Islet precursor cell (in vitro differentiated cells): ENCODE measurements at regions not wholly inside any gene's neighbourhood (a gene's known extent, or its start where the extent isn't known, plus 50 kb on each side); places are given as distances from the start of the nearest gene placed in this dataset.
"Not testable (repeated sequence)": the region's sequence is repeated elsewhere in the genome, so short reads cannot be mapped to it uniquely, and the experiment has no call there.

Source experiments
- DNase-seq: peaks from one replicate; pipeline ENCODE4 v3.0.0-alpha.2; 2018

- DNase-seq, result no peak
These were observed 1241.2 kb upstream of the FLRT2 start for GRCh38 chr14:84288781-84289180.

DNA sequence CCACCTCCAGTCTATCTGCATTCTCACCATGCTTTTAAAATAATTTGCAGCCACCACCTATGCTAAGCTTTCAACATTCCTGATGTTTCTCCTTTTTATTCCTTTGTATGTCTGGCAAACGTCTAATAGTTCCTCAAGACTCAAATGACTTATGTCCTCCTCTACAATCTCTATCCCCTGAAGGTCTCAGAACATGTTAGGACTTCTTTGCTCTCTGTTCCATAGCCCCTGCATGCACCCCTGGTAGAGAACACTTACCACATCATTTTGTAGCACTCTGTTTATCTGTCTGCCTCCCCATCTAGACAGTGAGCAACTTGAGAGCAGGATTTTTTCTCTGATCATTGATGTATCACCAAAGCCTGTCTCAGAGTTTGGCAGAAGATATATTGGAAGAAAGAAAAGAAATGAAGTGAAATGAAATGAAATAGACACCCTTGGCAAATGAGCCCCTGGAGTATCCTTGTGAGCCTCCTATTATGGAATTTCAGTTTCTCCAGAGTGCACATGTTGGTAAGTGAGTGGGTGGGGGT is 1231.2 kb upstream of the FLRT2 start:
- peak; percentile 57 for DNase-seq

DNA sequence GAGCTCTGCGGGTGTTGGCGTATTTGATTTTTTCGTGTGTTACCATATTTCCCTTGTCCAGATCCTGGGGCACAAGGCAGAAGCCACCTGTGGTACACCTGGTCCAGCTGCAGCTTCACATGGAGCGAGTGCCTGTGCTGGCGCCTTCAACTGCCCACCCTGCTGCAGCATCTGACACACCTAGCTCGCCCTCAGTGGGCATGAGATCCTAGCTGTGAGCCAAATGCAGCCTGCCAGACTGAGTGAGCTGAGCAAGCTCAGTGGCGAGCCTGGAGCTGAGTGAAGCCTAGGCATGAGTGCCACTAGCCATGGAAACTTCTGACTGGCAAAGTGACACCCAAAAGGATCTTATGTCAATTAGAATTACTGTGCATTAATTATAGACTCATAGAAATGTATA is 1226.8 kb upstream of the FLRT2 start:
- no peak for DNase-seq

DNA sequence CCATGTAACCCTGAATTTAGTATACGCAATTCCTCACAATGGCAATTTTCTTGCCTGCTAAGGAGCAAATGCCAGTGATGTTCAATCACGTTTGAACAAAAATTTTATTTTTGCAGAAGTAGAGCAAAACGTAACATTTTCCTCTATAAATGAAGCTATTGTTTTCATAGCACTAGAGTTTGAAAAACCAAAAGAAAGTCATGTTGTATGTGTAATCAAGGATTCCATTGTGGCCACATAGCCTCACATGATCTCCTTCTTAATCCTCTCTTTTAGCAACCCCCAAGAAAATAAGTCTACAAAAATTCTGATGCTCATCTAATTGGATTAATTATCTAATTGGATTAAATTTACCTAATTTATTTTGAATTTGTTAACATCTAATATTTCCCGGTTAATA is 1217.4 kb upstream of the FLRT2 start:
- no peak for DNase-seq

DNA sequence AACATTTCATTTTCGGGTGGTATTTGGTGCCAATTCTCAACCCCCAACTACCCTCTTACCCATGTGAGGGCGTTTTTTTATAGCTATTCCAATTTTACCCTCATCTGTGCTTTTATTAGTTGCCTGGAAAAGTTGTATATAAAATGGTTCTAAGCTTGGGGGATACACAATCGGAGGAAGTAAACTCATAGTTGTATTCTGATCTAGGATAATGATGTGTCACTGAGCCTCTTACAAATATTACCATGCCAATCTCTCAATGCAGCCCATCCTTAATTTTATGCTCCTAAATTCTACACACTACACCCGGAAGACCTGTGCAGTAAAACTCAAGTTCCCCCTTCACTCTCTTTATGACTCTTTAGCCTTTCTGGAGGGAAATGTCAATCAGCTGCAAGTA is 1206.5 kb upstream of the FLRT2 start:
- no peak for DNase-seq

DNA sequence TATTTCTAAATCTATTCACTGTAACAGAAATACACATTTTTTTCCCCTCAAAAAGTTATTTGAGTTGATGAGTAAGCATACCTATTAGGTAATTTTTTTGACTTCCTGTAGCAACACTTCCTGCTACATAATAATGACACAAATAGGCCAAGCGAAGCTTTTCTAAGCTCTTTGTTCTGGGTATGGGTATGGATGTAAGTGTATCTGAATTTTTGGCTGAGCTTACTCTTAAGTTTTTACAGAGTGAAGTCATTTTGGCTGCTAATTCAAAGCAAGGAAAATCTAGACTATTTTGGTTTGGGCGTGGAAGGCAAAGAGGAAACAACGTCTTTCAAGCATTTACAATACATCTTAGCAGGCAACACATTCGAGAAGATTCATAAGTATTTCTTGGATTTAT is 1206.0 kb upstream of the FLRT2 start:
- no peak for DNase-seq

GRCh38 chr14:84336433-84336832 is 1193.5 kb upstream of the FLRT2 start:
- no peak for DNase-seq

- DNase-seq, result no peak
These were observed 1189.0 kb upstream of the FLRT2 start for GRCh38 chr14:84340938-84341337.

DNA sequence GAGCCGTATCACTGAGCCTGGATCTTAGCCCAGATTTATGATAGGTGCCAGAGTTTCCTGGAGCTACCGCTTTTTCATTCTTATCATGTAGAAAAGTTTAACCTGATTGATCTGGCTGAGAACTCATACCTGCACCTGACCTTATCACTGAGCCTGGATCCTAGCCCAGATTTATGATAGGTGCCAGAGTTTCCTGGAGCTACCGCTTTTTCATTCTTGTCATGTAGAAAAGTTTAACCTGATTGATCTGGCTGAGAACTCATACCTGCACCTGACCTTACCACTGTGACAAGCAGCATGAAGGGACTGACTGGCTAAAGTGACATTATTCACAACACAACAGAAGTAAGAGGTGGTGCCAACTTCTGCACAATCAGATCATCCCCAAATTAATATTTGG is 1188.1 kb upstream of the FLRT2 start:
- DNase-seq, result not testable (repeated sequence)

DNA sequence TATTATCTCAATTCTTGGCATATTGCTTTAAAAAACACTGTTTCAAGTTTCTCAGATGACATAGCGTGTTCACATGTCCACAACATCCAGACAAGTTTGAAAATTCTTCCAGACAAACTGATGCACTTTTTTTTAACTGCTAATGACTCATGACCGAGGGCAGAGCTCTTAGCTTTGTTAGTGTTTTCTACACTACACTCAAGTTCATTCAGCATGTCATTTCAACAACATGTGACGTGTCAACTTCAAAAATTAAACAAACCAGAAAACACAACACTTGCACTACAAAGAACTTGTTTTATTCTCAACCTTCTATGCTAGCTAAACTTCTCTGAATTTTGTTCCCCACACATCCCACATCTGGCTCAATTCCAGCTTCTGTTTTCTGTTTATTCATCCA is 1186.3 kb upstream of the FLRT2 start:
- DNase-seq, result no peak

GRCh38 chr14:84351646-84352045 is 1178.3 kb upstream of the FLRT2 start:
- DNase-seq, result no peak

- DNase-seq, result no peak
These were observed 1168.5 kb upstream of the FLRT2 start for GRCh38 chr14:84361476-84361875.

GRCh38 chr14:84375235-84375634 is 1154.7 kb upstream of the FLRT2 start:
- no peak for DNase-seq

- DNase-seq, result no peak
These were observed 1139.9 kb upstream of the FLRT2 start for GRCh38 chr14:84390010-84390409.

DNA sequence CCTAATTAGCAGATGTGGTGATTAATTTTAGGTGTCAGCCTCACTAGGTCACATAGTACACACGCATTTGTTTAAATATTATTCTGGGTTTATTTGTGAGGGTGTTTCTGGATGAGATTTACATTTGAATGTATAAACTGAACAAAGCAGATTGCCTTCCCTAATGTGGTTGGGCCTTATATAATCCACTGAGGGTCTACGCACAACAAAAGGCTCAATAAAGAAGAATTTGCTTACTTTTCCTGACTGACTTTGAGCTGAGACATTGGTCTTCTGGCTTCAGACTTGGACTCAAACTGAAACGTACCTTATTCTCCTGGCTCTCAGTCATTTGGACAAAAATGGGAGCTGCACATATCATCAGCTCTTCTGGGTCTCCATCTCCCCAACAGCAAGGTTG is 1132.3 kb upstream of the FLRT2 start:
- no peak for DNase-seq

GRCh38 chr14:84399296-84399910 is 1130.5 kb upstream of the FLRT2 start:
- DNase-seq, result no peak

DNA sequence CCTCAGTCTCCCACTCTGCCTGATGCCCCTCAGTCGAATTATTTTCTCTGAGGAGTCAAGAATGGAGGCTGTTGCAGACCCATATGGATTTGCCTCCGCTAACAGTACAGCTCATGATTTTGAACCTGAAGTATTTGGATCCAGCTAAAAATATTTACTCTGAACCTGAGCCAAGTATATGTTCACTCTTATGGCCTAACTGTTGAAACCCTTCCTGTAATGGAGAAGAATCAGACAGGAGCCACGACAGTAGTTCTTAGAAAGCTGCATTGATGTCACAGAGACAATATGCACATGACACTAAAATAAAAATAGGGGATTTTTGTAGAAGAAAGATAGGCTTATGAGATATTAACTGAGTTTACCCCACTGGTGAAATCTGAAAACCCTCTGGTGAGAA is 1128.3 kb upstream of the FLRT2 start:
- no peak for DNase-seq

- peak; percentile 77 for DNase-seq
These were observed 1126.4 kb upstream of the FLRT2 start for GRCh38 chr14:84403585-84403984.

DNA sequence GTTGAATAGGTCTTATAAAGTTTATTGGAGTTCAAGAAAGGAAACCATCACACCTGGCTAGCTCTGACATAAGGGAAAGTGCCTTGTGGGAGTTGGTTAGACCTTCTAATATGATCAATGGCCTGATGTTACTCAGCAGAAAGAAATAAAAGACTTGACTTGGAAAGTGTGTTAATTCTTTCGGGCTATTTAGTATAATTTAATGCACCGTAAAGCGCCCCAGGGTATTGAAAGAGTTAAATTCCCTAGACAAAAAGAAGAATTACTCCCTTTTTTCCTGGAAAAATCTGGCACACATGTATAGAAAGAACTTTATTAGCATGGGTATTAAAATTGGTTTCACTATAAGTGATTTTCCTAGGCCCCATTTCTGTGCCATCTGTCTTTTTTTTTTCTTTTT is 1125.7 kb upstream of the FLRT2 start:
- no peak for DNase-seq

DNA sequence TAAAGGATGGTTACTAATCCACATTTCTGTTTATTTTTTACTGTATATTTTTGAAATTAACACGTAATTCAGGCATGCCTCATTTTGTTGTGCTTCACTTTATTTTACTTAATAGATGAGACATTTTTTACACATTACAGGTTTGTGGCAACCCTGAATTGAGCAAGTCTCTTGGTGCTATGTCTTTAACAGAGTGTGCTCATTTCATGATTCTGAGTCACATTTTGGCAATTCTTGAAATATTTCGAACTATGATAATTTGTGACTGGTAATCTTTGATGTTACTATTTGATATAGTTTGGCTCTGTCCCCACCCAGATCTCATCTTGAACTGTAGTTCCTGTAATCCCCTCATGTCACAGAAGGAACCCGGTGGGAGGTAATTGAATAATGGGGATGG is 1120.5 kb upstream of the FLRT2 start:
- DNase-seq, result no peak

DNA sequence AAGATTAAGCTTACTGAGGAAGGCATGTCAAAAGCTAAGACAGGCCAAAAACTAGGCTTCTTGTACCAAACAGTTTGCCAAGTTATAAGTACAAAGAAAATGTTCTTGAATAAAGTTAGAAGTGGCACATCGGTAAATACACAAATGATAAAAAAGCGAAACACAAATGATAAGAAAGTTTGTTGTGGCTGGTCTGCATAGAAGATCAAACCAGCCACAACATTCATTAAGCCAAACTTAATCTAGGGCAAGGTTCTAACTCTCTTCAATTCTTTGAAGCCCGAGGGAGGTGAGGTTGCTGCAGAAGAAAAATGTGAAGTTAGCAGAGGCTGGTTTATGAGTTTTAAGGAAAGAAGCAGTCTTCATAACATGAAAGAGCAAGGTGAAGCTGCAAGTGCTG is 1119.6 kb upstream of the FLRT2 start:
- DNase-seq, result no peak

GRCh38 chr14:84420221-84420620 is 1109.7 kb upstream of the FLRT2 start:
- DNase-seq, result no peak

- DNase-seq, result no peak
These were observed 1108.3 kb upstream of the FLRT2 start for GRCh38 chr14:84421621-84422020.

- no peak for DNase-seq
These were observed 1104.0 kb upstream of the FLRT2 start for GRCh38 chr14:84425968-84426367.

- no peak for DNase-seq
These were observed 1097.3 kb upstream of the FLRT2 start for GRCh38 chr14:84432676-84433075.

DNA sequence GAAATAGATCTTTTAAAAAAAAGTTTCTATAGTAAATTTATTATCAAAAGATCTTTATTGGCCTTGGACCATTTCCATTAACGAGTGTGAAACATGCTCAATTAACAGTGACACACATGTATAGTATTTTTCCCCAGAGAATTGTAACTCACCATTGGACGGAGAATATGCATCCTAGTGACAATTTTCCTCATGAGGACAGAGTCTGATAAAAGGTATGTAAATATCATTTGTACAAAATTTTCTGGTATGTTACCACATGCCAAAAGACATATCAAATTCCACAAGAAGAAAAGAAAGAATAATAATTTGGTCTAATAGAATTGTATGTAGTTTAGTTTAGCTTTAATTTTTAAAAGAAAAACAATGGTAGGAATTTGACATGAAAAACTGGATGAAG is 1096.0 kb upstream of the FLRT2 start:
- DNase-seq, result no peak
